Large intestine (tissue), 3 donors: ENCODE measurements at regions not wholly inside any gene's neighbourhood (a gene's known extent, or its start where the extent isn't known, plus 50 kb on each side); places are given as distances from the start of the nearest gene placed in this dataset.

Source experiments
- DNase-seq, 2 donors: peaks; one replicate each; pipeline versions ENCODE4 v3.0.0 to v3.0.0-alpha.2; 2013
- H3K27ac ChIP-seq: one replicate; pipeline ENCODE4 v1.5.1; 2013; ENCODE audit warnings: low read length
- H3K27me3 ChIP-seq: 2 replicates; pipeline ENCODE4 v1.6.1; 2013; ENCODE audit warnings: low read length; ENCODE audit not compliant: control insufficient read depth, insufficient read depth
- H3K36me3 ChIP-seq: 2 replicates; pipeline ENCODE4 v1.6.1; 2013; ENCODE audit warnings: low read length; ENCODE audit not compliant: control insufficient read depth, insufficient read depth
- H3K4me1 ChIP-seq: one replicate; pipeline ENCODE4 v1.6.1; 2013; ENCODE audit warnings: low read length; ENCODE audit not compliant: control insufficient read depth, insufficient read depth
- H3K4me3 ChIP-seq: one replicate; pipeline ENCODE4 v1.5.1; 2013; ENCODE audit warnings: low read length
- H3K9me3 ChIP-seq: one replicate; pipeline ENCODE4 v1.6.1; 2013; ENCODE audit warnings: mild to moderate bottlenecking, low read depth, low read length, moderate library complexity; ENCODE audit not compliant: control insufficient read depth
- WGBS: methylation state at CpG from one replicate; pipeline ENCODE4 v1.1.5; 2013; ENCODE audit warnings: low lambda C conversion rate; ENCODE audit not compliant: insufficient coverage; 5-methylcytosine and 5-hydroxymethylcytosine counted together

GRCh38 chr3:176696816-176697215 is 500.5 kb downstream of the TBL1XR1 start:
- 49% methylated on average over 3 of the region's 4 CpGs for WGBS
- Histone ChIP-seq H3K4me3 (no peak overlapping the region), H3K9me3 (no peaks in the 10 kb centered on the region), H3K36me3 (no peaks in the 10 kb centered on the region), H3K27ac (no peak overlapping the region), H3K4me1 (peaks cover 7% of the 10 kb centered on the region), H3K27me3 (no peaks in the 10 kb centered on the region)
- peak in 1 of 2 donors; percentile 4 for DNase-seq

GRCh38 chr3:176692966-176693785 is 504.1 kb downstream of the TBL1XR1 start:
- WGBS, result no CpG with 5 or more reads among the region's 4 CpGs
- DNase-seq, result no peak
- no peak overlapping the region for H3K4me3 ChIP-seq

GRCh38 chr3:176692199-176692965 is 504.9 kb downstream of the TBL1XR1 start:
- H3K4me3 ChIP-seq, result no peak overlapping the region
- no peaks in the 10 kb centered on the region for H3K27me3 ChIP-seq
- H3K36me3 ChIP-seq, result no peaks in the 10 kb centered on the region
- H3K27ac ChIP-seq, result no peak overlapping the region
- H3K9me3 ChIP-seq, result no peaks in the 10 kb centered on the region
- WGBS, result no CpG with 5 or more reads among the region's 8 CpGs
- peaks cover 5% of the 10 kb centered on the region for H3K4me1 ChIP-seq
- peak in 1 of 2 donors; percentile 6 for DNase-seq

More at GRCh38 chr3:176692966-176693785, 504.1 kb downstream of the TBL1XR1 start:
- Histone ChIP-seq H3K4me1 (peaks cover 7% of the 10 kb centered on the region), H3K27me3 (no peaks in the 10 kb centered on the region), H3K36me3 (no peaks in the 10 kb centered on the region), H3K27ac (no peak overlapping the region), H3K9me3 (no peaks in the 10 kb centered on the region)

GRCh38 chr3:176690083-176690869 is 507.0 kb downstream of the TBL1XR1 start:
- H3K27ac ChIP-seq, result no peak overlapping the region
- no peak overlapping the region for H3K4me3 ChIP-seq
- DNase-seq, result peak; percentile 30 to 31
- no peaks in the 10 kb centered on the region for H3K9me3 ChIP-seq
- H3K4me1 ChIP-seq, result no peaks in the 10 kb centered on the region
- WGBS, result no CpG with 5 or more reads among the region's 7 CpGs
- no peaks in the 10 kb centered on the region for H3K27me3 ChIP-seq
- H3K36me3 ChIP-seq, result no peaks in the 10 kb centered on the region

GRCh38 chr3:176687754-176688153 is 509.5 kb downstream of the TBL1XR1 start:
- Histone ChIP-seq H3K4me1 (no peaks in the 10 kb centered on the region), H3K27ac (no peak overlapping the region), H3K4me3 (no peak overlapping the region), H3K9me3 (no peaks in the 10 kb centered on the region), H3K27me3 (no peaks in the 10 kb centered on the region), H3K36me3 (no peaks in the 10 kb centered on the region)
- 89% methylated on average over 2 of the region's 2 CpGs for WGBS
- no peak for DNase-seq

- Histone ChIP-seq H3K9me3 (no peaks in the 10 kb centered on the region), H3K27ac (no peak overlapping the region), H3K4me3 (no peak overlapping the region), H3K27me3 (no peaks in the 10 kb centered on the region), H3K36me3 (no peaks in the 10 kb centered on the region), H3K4me1 (no peaks in the 10 kb centered on the region)
- WGBS, result no CpG with 5 or more reads among the region's 2 CpGs
- DNase-seq, result no peak
These were observed 513.9 kb downstream of the TBL1XR1 start for GRCh38 chr3:176683382-176683781.

- no peak overlapping the region for H3K4me3 ChIP-seq
- 55% methylated on average over 3 of the region's 8 CpGs for WGBS
- no peaks in the 10 kb centered on the region for H3K27me3 ChIP-seq
- no peaks in the 10 kb centered on the region for H3K4me1 ChIP-seq
- no peaks in the 10 kb centered on the region for H3K9me3 ChIP-seq
- no peak overlapping the region for H3K27ac ChIP-seq
- DNase-seq, result peak; percentile 13 to 30
- H3K36me3 ChIP-seq, result no peaks in the 10 kb centered on the region
These were observed 533.1 kb downstream of the TBL1XR1 start for GRCh38 chr3:176663837-176664831.

- no peak overlapping the region for H3K27ac ChIP-seq
- no peaks in the 10 kb centered on the region for H3K4me1 ChIP-seq
- H3K4me3 ChIP-seq, result no peak overlapping the region
- no peaks in the 10 kb centered on the region for H3K27me3 ChIP-seq
- no peaks in the 10 kb centered on the region for H3K9me3 ChIP-seq
- DNase-seq, result no peak
- WGBS, result no CpG with 5 or more reads among the region's 1 CpG
- H3K36me3 ChIP-seq, result no peaks in the 10 kb centered on the region
These were observed 533.9 kb downstream of the TBL1XR1 start for GRCh38 chr3:176663387-176663786.

- Histone ChIP-seq H3K27me3 (no peaks in the 10 kb centered on the region), H3K36me3 (no peaks in the 10 kb centered on the region), H3K4me1 (no peaks in the 10 kb centered on the region), H3K9me3 (no peaks in the 10 kb centered on the region), H3K4me3 (no peak overlapping the region), H3K27ac (no peak overlapping the region)
- no CpG with 5 or more reads among the region's 2 CpGs for WGBS
- DNase-seq, result no peak
These were observed 535.8 kb downstream of the TBL1XR1 start for GRCh38 chr3:176661432-176661964.
